Activated CD4-positive, alpha-beta T cell treated with anti-CD3 and anti-CD28 coated beads, Interleukin-2, amount 10 ng/mL, durations not matched to agents 7 days and 5 days (primary cell): ENCODE measurements at regions not wholly inside any gene's neighbourhood (a gene's known extent, or its start where the extent isn't known, plus 50 kb on each side); places are given as distances from the start of the nearest gene placed in this dataset.

Source experiments
- CTCF ChIA-PET: fragments of 350-600 bp; sonication (Branson Sonifier 250); formaldehyde crosslinking; loops from one replicate; lab custom pipeline; 2021; ENCODE audit warnings: antibody characterized with exemption; lab: Charles Lee
- POLR2A ChIA-PET: fragments of 350-600 bp; sonication (Branson Sonifier 250); formaldehyde crosslinking; loops from one replicate; lab custom pipeline; 2021; ENCODE audit warnings: antibody characterized with exemption; lab: Charles Lee
- DNase-seq: peaks from one replicate; pipeline ENCODE4 v3.0.0-alpha.2; 2020
- H3K27ac Mint-ChIP-seq: one replicate; pipeline ENCODE4 v1.8.0; 2021; ENCODE audit warnings: mild to moderate bottlenecking, moderate library complexity, mixed read lengths
- H3K27me3 Mint-ChIP-seq: one replicate; pipeline ENCODE4 v1.8.0; 2021; ENCODE audit warnings: mixed read lengths
- H3K36me3 Mint-ChIP-seq: one replicate; pipeline ENCODE4 v1.8.0; 2021; ENCODE audit warnings: low read depth, mixed read lengths
- H3K4me1 Mint-ChIP-seq: one replicate; pipeline ENCODE4 v1.8.0; 2021; ENCODE audit warnings: mixed read lengths
- H3K4me3 Mint-ChIP-seq: one replicate; pipeline ENCODE4 v1.8.0; 2021; ENCODE audit warnings: mild to moderate bottlenecking, moderate library complexity, mixed read lengths
- H3K9me3 Mint-ChIP-seq: one replicate; pipeline ENCODE4 v1.8.0; 2021; ENCODE audit warnings: mixed read lengths

- CTCF ChIA-PET = no interaction called here
- DNase-seq = no peak
- Mint-ChIP-seq H3K9me3 (peaks cover 9% of the 10 kb centered on the region), H3K27ac (no peak overlapping the region), H3K4me1 (no peaks in the 10 kb centered on the region), H3K36me3 (no peaks in the 10 kb centered on the region), H3K27me3 (no peaks in the 10 kb centered on the region), H3K4me3 (no peak overlapping the region)
- POLR2A ChIA-PET = no interaction called here
Observed at GRCh38 chr13:22979952-22980351, 200.8 kb upstream of the SGCG start.

GRCh38 chr13:22980936-22981335 lies 199.8 kb upstream of the SGCG start:
- peaks cover 12% of the 10 kb centered on the region for H3K9me3 Mint-ChIP-seq
- H3K36me3 Mint-ChIP-seq = no peaks in the 10 kb centered on the region
- CTCF ChIA-PET = no interaction called here
- H3K4me1 Mint-ChIP-seq = no peaks in the 10 kb centered on the region
- H3K27me3 Mint-ChIP-seq = no peaks in the 10 kb centered on the region
- POLR2A ChIA-PET = no interaction called here
- no peak for DNase-seq
- no peak overlapping the region for H3K27ac Mint-ChIP-seq
- no peak overlapping the region for H3K4me3 Mint-ChIP-seq

GRCh38 chr13:22993148-22993547 lies 187.6 kb upstream of the SGCG start:
- Mint-ChIP-seq H3K9me3 (no peaks in the 10 kb centered on the region), H3K27me3 (peaks cover 4% of the 10 kb centered on the region), H3K4me1 (no peaks in the 10 kb centered on the region), H3K27ac (no peak overlapping the region), H3K4me3 (no peak overlapping the region), H3K36me3 (no peaks in the 10 kb centered on the region)
- ChIA-PET POLR2A (no interaction called here), CTCF (no interaction called here)
- DNase-seq = no peak

- H3K27ac Mint-ChIP-seq = no peak overlapping the region
- ChIA-PET POLR2A (no interaction called here), CTCF (no interaction called here)
- H3K4me1 Mint-ChIP-seq = no peaks in the 10 kb centered on the region
- DNase-seq = no peak
- no peaks in the 10 kb centered on the region for H3K27me3 Mint-ChIP-seq
- H3K36me3 Mint-ChIP-seq = no peaks in the 10 kb centered on the region
- H3K9me3 Mint-ChIP-seq = peaks cover 18% of the 10 kb centered on the region
- no peak overlapping the region for H3K4me3 Mint-ChIP-seq
Observed at GRCh38 chr13:23003446-23003845, 177.3 kb upstream of the SGCG start.

- Mint-ChIP-seq H3K4me1 (no peaks in the 10 kb centered on the region), H3K27me3 (no peaks in the 10 kb centered on the region), H3K27ac (no peak overlapping the region), H3K36me3 (no peaks in the 10 kb centered on the region), H3K4me3 (no peak overlapping the region), H3K9me3 (peaks cover 8% of the 10 kb centered on the region)
- CTCF ChIA-PET = no interaction called here
- POLR2A ChIA-PET = no interaction called here
- no peak for DNase-seq
Observed at GRCh38 chr13:23007426-23007825, 173.4 kb upstream of the SGCG start.

GRCh38 chr13:23018143-23018542 lies 162.6 kb upstream of the SGCG start:
- CTCF ChIA-PET = no interaction called here
- H3K27me3 Mint-ChIP-seq = no peaks in the 10 kb centered on the region
- H3K9me3 Mint-ChIP-seq = no peaks in the 10 kb centered on the region
- no peak overlapping the region for H3K27ac Mint-ChIP-seq
- H3K4me3 Mint-ChIP-seq = no peak overlapping the region
- no peak for DNase-seq
- POLR2A ChIA-PET = no interaction called here
- no peaks in the 10 kb centered on the region for H3K4me1 Mint-ChIP-seq
- no peaks in the 10 kb centered on the region for H3K36me3 Mint-ChIP-seq

- H3K27me3 Mint-ChIP-seq = no peaks in the 10 kb centered on the region
- no peaks in the 10 kb centered on the region for H3K4me1 Mint-ChIP-seq
- DNase-seq = peak; percentile 41
- H3K27ac Mint-ChIP-seq = no peak overlapping the region
- H3K9me3 Mint-ChIP-seq = no peaks in the 10 kb centered on the region
- ChIA-PET CTCF (no interaction called here), POLR2A (no interaction called here)
- H3K36me3 Mint-ChIP-seq = no peaks in the 10 kb centered on the region
- H3K4me3 Mint-ChIP-seq = no peak overlapping the region
Observed at GRCh38 chr13:23020246-23020843, 160.4 kb upstream of the SGCG start.

- Mint-ChIP-seq H3K36me3 (no peaks in the 10 kb centered on the region), H3K27me3 (no peaks in the 10 kb centered on the region), H3K4me1 (peaks cover 8% of the 10 kb centered on the region), H3K27ac (no peak overlapping the region), H3K4me3 (no peak overlapping the region), H3K9me3 (no peaks in the 10 kb centered on the region)
- ChIA-PET CTCF (no interaction called here), POLR2A (no interaction called here)
- DNase-seq = no peak
Observed at GRCh38 chr13:23021906-23022305, 158.9 kb upstream of the SGCG start.

- ChIA-PET POLR2A (no interaction called here), CTCF (no interaction called here)
- Mint-ChIP-seq H3K27ac (no peak overlapping the region), H3K9me3 (no peaks in the 10 kb centered on the region), H3K4me3 (no peak overlapping the region), H3K27me3 (no peaks in the 10 kb centered on the region), H3K4me1 (peaks cover 8% of the 10 kb centered on the region), H3K36me3 (no peaks in the 10 kb centered on the region)
- DNase-seq = no peak
Observed at GRCh38 chr13:23022704-23023103, 158.1 kb upstream of the SGCG start.

GRCh38 chr13:23025864-23026608 lies 154.7 kb upstream of the SGCG start:
- Mint-ChIP-seq H3K27ac (no peak overlapping the region), H3K4me1 (peaks cover 8% of the 10 kb centered on the region), H3K36me3 (no peaks in the 10 kb centered on the region), H3K27me3 (no peaks in the 10 kb centered on the region), H3K9me3 (no peaks in the 10 kb centered on the region), H3K4me3 (no peak overlapping the region)
- ChIA-PET CTCF (interaction anchor here (0.6 kb wide), 1 partner anchor 626 kb away, joined by 3 read pairs; no protein-coding TSS in a partner anchor), POLR2A (no interaction called here)
- DNase-seq = no peak

- Mint-ChIP-seq H3K4me3 (no peak overlapping the region), H3K9me3 (no peaks in the 10 kb centered on the region), H3K27me3 (peaks cover 2% of the 10 kb centered on the region), H3K4me1 (no peaks in the 10 kb centered on the region), H3K27ac (no peak overlapping the region), H3K36me3 (no peaks in the 10 kb centered on the region)
- no peak for DNase-seq
- POLR2A ChIA-PET = no interaction called here
- CTCF ChIA-PET = no interaction called here
Observed at GRCh38 chr13:23039266-23039935, 141.4 kb upstream of the SGCG start.

GRCh38 chr13:23042181-23042580 lies 138.6 kb upstream of the SGCG start:
- Mint-ChIP-seq H3K36me3 (no peaks in the 10 kb centered on the region), H3K27me3 (peaks cover 1% of the 10 kb centered on the region), H3K27ac (no peak overlapping the region), H3K4me3 (no peak overlapping the region), H3K9me3 (no peaks in the 10 kb centered on the region), H3K4me1 (no peaks in the 10 kb centered on the region)
- ChIA-PET POLR2A (no interaction called here), CTCF (no interaction called here)
- DNase-seq = no peak

- Mint-ChIP-seq H3K4me1 (no peaks in the 10 kb centered on the region), H3K27ac (no peak overlapping the region), H3K27me3 (no peaks in the 10 kb centered on the region), H3K4me3 (no peak overlapping the region), H3K36me3 (no peaks in the 10 kb centered on the region), H3K9me3 (no peaks in the 10 kb centered on the region)
- POLR2A ChIA-PET = no interaction called here
- CTCF ChIA-PET = no interaction called here
- DNase-seq = no peak
Observed at GRCh38 chr13:23044906-23045305, 135.9 kb upstream of the SGCG start.
